ENCODE measurements at regions not wholly inside any gene's neighbourhood (a gene's known extent, or its start where the extent isn't known, plus 50 kb on each side); places are given as distances from the start of the nearest gene placed in this dataset.

GRCh38 chr16:8373676-8374431 is 216.5 kb downstream of the TMEM114 start:
- no peak for DNase-seq

- no peak for DNase-seq
Measured at GRCh38 chr16:8372141-8372540, 218.2 kb downstream of the TMEM114 start.

- no peak for DNase-seq
Measured at GRCh38 chr16:8370374-8371270, 219.7 kb downstream of the TMEM114 start.

- no peak for DNase-seq
Measured at GRCh38 chr16:8358937-8359336, 231.4 kb downstream of the TMEM114 start.

GRCh38 chr16:8355675-8356074 is 234.6 kb downstream of the TMEM114 start:
- DNase-seq, result no peak

GRCh38 chr16:8346294-8346693 is 244.0 kb downstream of the TMEM114 start:
- no peak for DNase-seq

GRCh38 chr16:8342276-8342675 is 248.0 kb downstream of the TMEM114 start:
- no peak for DNase-seq

GRCh38 chr16:8330761-8331160 is 259.6 kb downstream of the TMEM114 start:
- DNase-seq, result no peak

- no peak for DNase-seq
Measured at GRCh38 chr16:8326232-8326631, 264.1 kb downstream of the TMEM114 start.

- no peak for DNase-seq
Measured at GRCh38 chr16:8323153-8323552, 267.2 kb downstream of the TMEM114 start.

- no peak for DNase-seq
Measured at GRCh38 chr16:8320131-8320530, 270.2 kb downstream of the TMEM114 start.

- no peak for DNase-seq
Measured at GRCh38 chr16:8310816-8311215, 279.5 kb downstream of the TMEM114 start.

- no peak for DNase-seq
Measured at GRCh38 chr16:8310323-8310722, 280.0 kb downstream of the TMEM114 start.

GRCh38 chr16:8305201-8305600 is 285.1 kb downstream of the TMEM114 start:
- no peak for DNase-seq

- DNase-seq, result no peak
Measured at GRCh38 chr16:8299635-8300034, 290.7 kb downstream of the TMEM114 start.

GRCh38 chr16:8295513-8296237 is 294.6 kb downstream of the TMEM114 start:
- DNase-seq, result no peak

GRCh38 chr16:8293413-8293812 is 296.9 kb downstream of the TMEM114 start:
- DNase-seq, result no peak

- DNase-seq, result no peak
Measured at GRCh38 chr16:8292271-8292670, 298.0 kb downstream of the TMEM114 start.

- no peak for DNase-seq
Measured at GRCh38 chr16:8286348-8286747, 304.0 kb downstream of the TMEM114 start.

- no peak for DNase-seq
Measured at GRCh38 chr16:8283195-8283594, 307.1 kb downstream of the TMEM114 start.

- no peak for DNase-seq
Measured at GRCh38 chr16:8278031-8278580, 312.2 kb downstream of the TMEM114 start.

GRCh38 chr16:8271344-8271743 is 319.0 kb downstream of the TMEM114 start:
- no peak for DNase-seq

- no peak for DNase-seq
Measured at GRCh38 chr16:8262299-8262698, 328.0 kb downstream of the TMEM114 start.

Data from NCI-H345 (cell line).